Medulla oblongata (tissue), 1 donor: ENCODE measurements at regions not wholly inside any gene's neighbourhood (a gene's known extent, or its start where the extent isn't known, plus 50 kb on each side); places are given as distances from the start of the nearest gene placed in this dataset.

Experiments
- DNase-seq: peaks from one replicate; pipeline ENCODE4 v3.0.0-alpha.2; 2015; ENCODE audit errors: extremely low spot score

GRCh38 chr1:81004011-81004410, 796.7 kb upstream of the ADGRL2 start:
- DNase-seq = peak; percentile 48

GRCh38 chr1:80994934-80995333, 805.8 kb upstream of the ADGRL2 start:
- DNase-seq = no peak

- DNase-seq = no peak
Observed at GRCh38 chr1:80994038-80994437, 806.7 kb upstream of the ADGRL2 start.

- no peak for DNase-seq
Observed at GRCh38 chr1:80993154-80993980, 807.4 kb upstream of the ADGRL2 start.

GRCh38 chr1:80989455-80989854, 811.3 kb upstream of the ADGRL2 start:
- DNase-seq = no peak

- no peak for DNase-seq
Observed at GRCh38 chr1:80988926-80989325, 811.8 kb upstream of the ADGRL2 start.

GRCh38 chr1:80987824-80988223, 812.9 kb upstream of the ADGRL2 start:
- DNase-seq = no peak

GRCh38 chr1:80987106-80987505, 813.6 kb upstream of the ADGRL2 start:
- DNase-seq = no peak

- DNase-seq = no peak
Observed at GRCh38 chr1:80982831-80983230, 817.9 kb upstream of the ADGRL2 start.

- DNase-seq = no peak
Observed at GRCh38 chr1:80973101-80973500, 827.6 kb upstream of the ADGRL2 start.

GRCh38 chr1:80966266-80966665, 834.5 kb upstream of the ADGRL2 start:
- no peak for DNase-seq

- no peak for DNase-seq
Observed at GRCh38 chr1:80962564-80962963, 838.2 kb upstream of the ADGRL2 start.

- DNase-seq = no peak
Observed at GRCh38 chr1:80961464-80962190, 839.1 kb upstream of the ADGRL2 start.

GRCh38 chr1:80933346-80933745, 867.4 kb upstream of the ADGRL2 start:
- DNase-seq = no peak

- no peak for DNase-seq
Observed at GRCh38 chr1:80931178-80931577, 869.6 kb upstream of the ADGRL2 start.

- DNase-seq = no peak
Observed at GRCh38 chr1:80929868-80930508, 870.7 kb upstream of the ADGRL2 start.

- DNase-seq = no peak
Observed at GRCh38 chr1:80926531-80926930, 874.2 kb upstream of the ADGRL2 start.

GRCh38 chr1:80925130-80925805, 875.5 kb upstream of the ADGRL2 start:
- no peak for DNase-seq

GRCh38 chr1:80924290-80924689, 876.4 kb upstream of the ADGRL2 start:
- DNase-seq = no peak

GRCh38 chr1:80922906-80923305, 877.8 kb upstream of the ADGRL2 start:
- DNase-seq = no peak

GRCh38 chr1:80919426-80919825, 881.3 kb upstream of the ADGRL2 start:
- DNase-seq = no peak

GRCh38 chr1:80918380-80918779, 882.4 kb upstream of the ADGRL2 start:
- DNase-seq = no peak
